Fibroblast of the aortic adventitia (primary cell): ENCODE measurements at regions not wholly inside any gene's neighbourhood (a gene's known extent, or its start where the extent isn't known, plus 50 kb on each side); places are given as distances from the start of the nearest gene placed in this dataset.

ENCODE experiments used
- DNase-seq: peaks from one replicate; pipeline ENCODE4 v3.0.0-alpha.2; 2010; ENCODE audit warnings: low read depth
- H3K4me3 ChIP-seq: 2 replicates; pipeline ENCODE4 v1.5.1; 2011; ENCODE audit warnings: low read depth, mild to moderate bottlenecking, control low read depth, low read length, moderate library complexity
- CTCF ChIP-seq: IDR thresholded peaks from 2 replicates; pipeline ENCODE4 v1.5.1; 2011; ENCODE audit warnings: mild to moderate bottlenecking, low read length, control low read depth, inconsistent platforms; ENCODE audit not compliant: insufficient read depth

- H3K4me3 ChIP-seq: no peak overlapping the region
- DNase-seq: no peak
- no peak for TF ChIP-seq CTCF
These were observed 271.2 kb downstream of the SNX10 start for GRCh38 chr7:26562841-26563240.

- no peak overlapping the region for H3K4me3 ChIP-seq
- no peak for DNase-seq
- TF ChIP-seq CTCF: no peak
These were observed 271.7 kb downstream of the SNX10 start for GRCh38 chr7:26563406-26563805.

GRCh38 chr7:26567266-26567665, 275.6 kb downstream of the SNX10 start:
- TF ChIP-seq CTCF: no peak
- DNase-seq: no peak
- H3K4me3 ChIP-seq: no peak overlapping the region

- H3K4me3 ChIP-seq: no peak overlapping the region
- no peak for TF ChIP-seq CTCF
- DNase-seq: no peak
These were observed 282.8 kb downstream of the SNX10 start for GRCh38 chr7:26574476-26574875.

GRCh38 chr7:26580064-26580591, 284.3 kb downstream of the SKAP2 start:
- no peak for DNase-seq
- no peak overlapping the region for H3K4me3 ChIP-seq
- TF ChIP-seq CTCF: no peak

GRCh38 chr7:26580711-26581110, 283.7 kb downstream of the SKAP2 start:
- no peak for DNase-seq
- no peak for TF ChIP-seq CTCF
- H3K4me3 ChIP-seq: no peak overlapping the region

GRCh38 chr7:26583094-26583648, 281.2 kb downstream of the SKAP2 start:
- H3K4me3 ChIP-seq: no peak overlapping the region
- no peak for TF ChIP-seq CTCF
- no peak for DNase-seq
